GM12878 (cell line): ENCODE measurements at regions not wholly inside any gene's neighbourhood (a gene's known extent, or its start where the extent isn't known, plus 50 kb on each side); places are given as distances from the start of the nearest gene placed in this dataset.

Source experiments
- ATAC-seq: fragments of 200-7000 bp; cut with Tn5 transposase; 3 replicates; pipeline ENCODE4 v1.9.1; 2020; ENCODE audit warnings: mild to moderate bottlenecking, moderate library complexity
- BruUV-seq: library from RNA; stranded (reverse); fragments of 400-500 nt; replicated peaks from 2 replicates; lab custom pipeline; 2021; lab: Mats Ljungman, UMichigan
- CTCF ChIA-PET: fragments of 300-600 bp; sonication (Branson Sonifier 250); formaldehyde crosslinking; extraction: SDS; loops from one replicate; lab custom pipeline; 2021; ENCODE audit warnings: inconsistent platforms; lab: Yijun Ruan, JAX
- POLR2A ChIA-PET: fragments of 350-600 bp; formaldehyde crosslinking; extraction: SDS; loops from one replicate; lab custom pipeline; 2021; ENCODE audit warnings: inconsistent platforms; lab: Charles Lee
- RAD21 ChIA-PET: fragments of 300-600 bp; sonication (Branson Sonifier 250); formaldehyde crosslinking; loops from one replicate; lab custom pipeline; 2023; ENCODE audit warnings: antibody characterized with exemption; ENCODE audit not compliant: unreplicated experiment; lab: Charles Lee
- SMC1A ChIA-PET: fragments of 300-600 bp; sonication (Branson Sonifier 250); formaldehyde crosslinking; loops from one replicate; lab custom pipeline; 2023; ENCODE audit not compliant: unreplicated experiment, uncharacterized antibody; lab: Charles Lee
- DNase-seq: peaks from one replicate; pipeline ENCODE4 v3.0.0-alpha.2; 2011; ENCODE audit warnings: low read depth, low spot score
- FAIRE-seq: peaks from 3 replicates; lab custom pipeline; 2011; peaks lifted over from hg19 to GRCh38; lab: Jason Lieb, UNC
- H2AFZ ChIP-seq: 2 replicates; pipeline ENCODE4 v1.6.0; 2011; ENCODE audit warnings: low read depth, low read length, control low read depth; ENCODE audit not compliant: control insufficient read depth
- H3K27ac ChIP-seq: 2 replicates; pipeline ENCODE4 v1.5.1; 2011; ENCODE audit warnings: control low read depth; ENCODE audit not compliant: control insufficient read depth, insufficient read depth
- H3K27me3 ChIP-seq, 2 experiments: replicated peaks in 1 of 2; 2 replicates each; pipeline versions ENCODE4 v1.6.0 to v1.6.1; 2011; ENCODE audit warnings: low read length in 1 of 2; ENCODE audit not compliant: control insufficient read depth in 2 of 2, insufficient read depth in 2 of 2
- H3K36me3 ChIP-seq, 2 experiments: 2 replicates each; pipeline ENCODE4 v1.5.1; 2011; ENCODE audit warnings: low read length in 1 of 2; ENCODE audit not compliant: control insufficient read depth in 2 of 2, insufficient read depth in 2 of 2
- H3K4me1 ChIP-seq: 2 replicates; pipeline ENCODE4 v1.6.1; 2011; ENCODE audit warnings: mild to moderate bottlenecking, low read length, moderate library complexity, mixed read lengths; ENCODE audit not compliant: control insufficient read depth, insufficient read depth
- H3K4me2 ChIP-seq: 2 replicates; pipeline ENCODE4 v1.6.0; 2011; ENCODE audit warnings: control low read depth; ENCODE audit not compliant: control insufficient read depth, insufficient read depth
- H3K4me3 ChIP-seq: fragments of 200-600 bp; sonication (generic); 2 replicates; pipeline ENCODE4 v1.5.1; 2016
- H3K79me2 ChIP-seq: 2 replicates; pipeline ENCODE4 v1.6.0; 2011; ENCODE audit warnings: low read length; ENCODE audit not compliant: control insufficient read depth, insufficient read depth
- H3K9ac ChIP-seq: 2 replicates; pipeline ENCODE4 v1.8.0; 2011; ENCODE audit warnings: low read length, control low read depth, mixed read lengths; ENCODE audit not compliant: control insufficient read depth, insufficient read depth
- H3K9me3 ChIP-seq: replicated peaks from 3 replicates; pipeline ENCODE4 v1.5.1; 2011; ENCODE audit warnings: mild to moderate bottlenecking, low read length; ENCODE audit not compliant: control insufficient read depth, insufficient read depth
- H4K20me1 ChIP-seq: 2 replicates; pipeline ENCODE4 v1.6.0; 2011; ENCODE audit not compliant: control insufficient read depth, insufficient read depth
- CHD2 ChIP-seq: IDR thresholded peaks from 2 replicates; pipeline ENCODE4 v1.6.1; 2011; ENCODE audit warnings: low read depth, low read length, improper control_type of control experiment, borderline replicate concordance
- EP300 ChIP-seq, 2 experiments: fragments of 150-350 bp in 1 of 2; IDR thresholded peaks; 2 replicates each; pipeline ENCODE4 v1.6.1; 2011 to 2012; ENCODE audit warnings: low read depth in 2 of 2, low read length in 2 of 2, borderline replicate concordance in 1 of 2, improper control_type of control experiment in 1 of 2, inconsistent platforms in 1 of 2; ENCODE audit not compliant: control insufficient read depth in 1 of 2
- PRDM15 ChIP-seq: fragments of 450-650 bp; formaldehyde crosslinking; IDR thresholded peaks from 2 replicates; pipeline ENCODE4 v1.4.0; 2020; ENCODE audit warnings: mild to moderate bottlenecking, moderate library complexity
- RFX5 ChIP-seq: IDR thresholded peaks from 2 replicates; pipeline ENCODE4 v1.6.1; 2011; ENCODE audit warnings: low read depth, low read length, improper control_type of control experiment
- WGBS: methylation state at CpG from one replicate; pipeline ENCODE4 v1.1.6; 2016; ENCODE audit warnings: low lambda C conversion rate; ENCODE audit not compliant: insufficient replicate concordance, insufficient coverage; ENCODE audit errors: missing lambda C conversion rate; 5-methylcytosine and 5-hydroxymethylcytosine counted together
- in situ Hi-C: fragments of 300-500 bp; cut with MboI; formaldehyde crosslinking; loops from 9 replicates; pipeline ENCODE4 v1.14.3; 2018; ENCODE audit warnings: mixed read lengths
- intact Hi-C: fragments of 100-400 bp; cut with micrococcal nuclease; formaldehyde crosslinking; loops from one replicate; pipeline ENCODE4 v1.14.2; 2022; ENCODE audit not compliant: unreplicated experiment
- TF ChIP-seq, protein P1 (sequence below): fragments of 450-650 bp; IDR thresholded peaks from 2 replicates; pipeline ENCODE4 v1.6.1; 2017; ENCODE audit warnings: mild to moderate bottlenecking
- TF ChIP-seq, protein P2 (sequence below): IDR thresholded peaks from 2 replicates; pipeline ENCODE4 v1.6.1; 2012; ENCODE audit warnings: low read length, inconsistent platforms
- TF ChIP-seq, protein P3 (sequence below): fragments of 150-350 bp; IDR thresholded peaks from 2 replicates; pipeline ENCODE4 v1.6.1; 2016; ENCODE audit warnings: low read depth, low read length
- TF ChIP-seq, protein P4 (sequence below): fragments of 450-650 bp; formaldehyde crosslinking; IDR thresholded peaks from 2 replicates; pipeline ENCODE4 v1.5.0; 2022; ENCODE audit warnings: mild to moderate bottlenecking, missing genetic modification characterization

GRCh38 chr3:81433675-81434074, 327.8 kb downstream of the GBE1 start (continued):
- TF ChIP-seq PRDM15 (CRISPR knock-in tag) (no peak), CHD2 (no peak)
- TF ChIP-seq, protein P1, sequence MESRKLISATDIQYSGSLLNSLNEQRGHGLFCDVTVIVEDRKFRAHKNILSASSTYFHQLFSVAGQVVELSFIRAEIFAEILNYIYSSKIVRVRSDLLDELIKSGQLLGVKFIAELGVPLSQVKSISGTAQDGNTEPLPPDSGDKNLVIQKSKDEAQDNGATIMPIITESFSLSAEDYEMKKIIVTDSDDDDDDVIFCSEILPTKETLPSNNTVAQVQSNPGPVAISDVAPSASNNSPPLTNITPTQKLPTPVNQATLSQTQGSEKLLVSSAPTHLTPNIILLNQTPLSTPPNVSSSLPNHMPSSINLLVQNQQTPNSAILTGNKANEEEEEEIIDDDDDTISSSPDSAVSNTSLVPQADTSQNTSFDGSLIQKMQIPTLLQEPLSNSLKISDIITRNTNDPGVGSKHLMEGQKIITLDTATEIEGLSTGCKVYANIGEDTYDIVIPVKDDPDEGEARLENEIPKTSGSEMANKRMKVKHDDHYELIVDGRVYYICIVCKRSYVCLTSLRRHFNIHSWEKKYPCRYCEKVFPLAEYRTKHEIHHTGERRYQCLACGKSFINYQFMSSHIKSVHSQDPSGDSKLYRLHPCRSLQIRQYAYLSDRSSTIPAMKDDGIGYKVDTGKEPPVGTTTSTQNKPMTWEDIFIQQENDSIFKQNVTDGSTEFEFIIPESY: no peak

- H4K20me1 ChIP-seq: no peaks in the 10 kb centered on the region
- DNase-seq: no peak
- no peak for FAIRE-seq
- no peaks in the 10 kb centered on the region for H3K79me2 ChIP-seq
- H3K4me1 ChIP-seq: no peaks in the 10 kb centered on the region
- ChIA-PET SMC1A (no interaction called here), POLR2A (no interaction called here), CTCF (no interaction called here), RAD21 (no interaction called here)
- H3K4me3 ChIP-seq: no peak overlapping the region
- H3K27me3 ChIP-seq: no peaks in the 10 kb centered on the region
- 47% methylated on average over 2 of the region's 2 CpGs for WGBS
- H3K27ac ChIP-seq: no peak overlapping the region
- in situ Hi-C loops (no loop called here), intact Hi-C loops (no loop called here)
- H3K9ac ChIP-seq: no peak overlapping the region
- ATAC-seq: no peak
- no TSS peak for BruUV-seq
- H3K36me3 ChIP-seq: no peaks in the 10 kb centered on the region
- no peak overlapping the region for H2AFZ ChIP-seq
- H3K4me2 ChIP-seq: no peak overlapping the region
- H3K9me3 ChIP-seq: no peaks in the 10 kb centered on the region
- no peak for TF ChIP-seq RFX5
- TF ChIP-seq, protein P2, sequence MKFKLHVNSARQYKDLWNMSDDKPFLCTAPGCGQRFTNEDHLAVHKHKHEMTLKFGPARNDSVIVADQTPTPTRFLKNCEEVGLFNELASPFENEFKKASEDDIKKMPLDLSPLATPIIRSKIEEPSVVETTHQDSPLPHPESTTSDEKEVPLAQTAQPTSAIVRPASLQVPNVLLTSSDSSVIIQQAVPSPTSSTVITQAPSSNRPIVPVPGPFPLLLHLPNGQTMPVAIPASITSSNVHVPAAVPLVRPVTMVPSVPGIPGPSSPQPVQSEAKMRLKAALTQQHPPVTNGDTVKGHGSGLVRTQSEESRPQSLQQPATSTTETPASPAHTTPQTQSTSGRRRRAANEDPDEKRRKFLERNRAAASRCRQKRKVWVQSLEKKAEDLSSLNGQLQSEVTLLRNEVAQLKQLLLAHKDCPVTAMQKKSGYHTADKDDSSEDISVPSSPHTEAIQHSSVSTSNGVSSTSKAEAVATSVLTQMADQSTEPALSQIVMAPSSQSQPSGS: no peak
- TF ChIP-seq, protein P3, sequence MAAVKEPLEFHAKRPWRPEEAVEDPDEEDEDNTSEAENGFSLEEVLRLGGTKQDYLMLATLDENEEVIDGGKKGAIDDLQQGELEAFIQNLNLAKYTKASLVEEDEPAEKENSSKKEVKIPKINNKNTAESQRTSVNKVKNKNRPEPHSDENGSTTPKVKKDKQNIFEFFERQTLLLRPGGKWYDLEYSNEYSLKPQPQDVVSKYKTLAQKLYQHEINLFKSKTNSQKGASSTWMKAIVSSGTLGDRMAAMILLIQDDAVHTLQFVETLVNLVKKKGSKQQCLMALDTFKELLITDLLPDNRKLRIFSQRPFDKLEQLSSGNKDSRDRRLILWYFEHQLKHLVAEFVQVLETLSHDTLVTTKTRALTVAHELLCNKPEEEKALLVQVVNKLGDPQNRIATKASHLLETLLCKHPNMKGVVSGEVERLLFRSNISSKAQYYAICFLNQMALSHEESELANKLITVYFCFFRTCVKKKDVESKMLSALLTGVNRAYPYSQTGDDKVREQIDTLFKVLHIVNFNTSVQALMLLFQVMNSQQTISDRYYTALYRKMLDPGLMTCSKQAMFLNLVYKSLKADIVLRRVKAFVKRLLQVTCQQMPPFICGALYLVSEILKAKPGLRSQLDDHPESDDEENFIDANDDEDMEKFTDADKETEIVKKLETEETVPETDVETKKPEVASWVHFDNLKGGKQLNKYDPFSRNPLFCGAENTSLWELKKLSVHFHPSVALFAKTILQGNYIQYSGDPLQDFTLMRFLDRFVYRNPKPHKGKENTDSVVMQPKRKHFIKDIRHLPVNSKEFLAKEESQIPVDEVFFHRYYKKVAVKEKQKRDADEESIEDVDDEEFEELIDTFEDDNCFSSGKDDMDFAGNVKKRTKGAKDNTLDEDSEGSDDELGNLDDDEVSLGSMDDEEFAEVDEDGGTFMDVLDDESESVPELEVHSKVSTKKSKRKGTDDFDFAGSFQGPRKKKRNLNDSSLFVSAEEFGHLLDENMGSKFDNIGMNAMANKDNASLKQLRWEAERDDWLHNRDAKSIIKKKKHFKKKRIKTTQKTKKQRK: no peak
- no peak for TF ChIP-seq EP300 (IDR thresholded peaks at IDR 0.05; ENCODE audit: borderline replicate concordance in 1 of 2, control insufficient read depth in 1 of 2, low read depth in 2 of 2, low read length in 2 of 2)
- TF ChIP-seq, protein P4, sequence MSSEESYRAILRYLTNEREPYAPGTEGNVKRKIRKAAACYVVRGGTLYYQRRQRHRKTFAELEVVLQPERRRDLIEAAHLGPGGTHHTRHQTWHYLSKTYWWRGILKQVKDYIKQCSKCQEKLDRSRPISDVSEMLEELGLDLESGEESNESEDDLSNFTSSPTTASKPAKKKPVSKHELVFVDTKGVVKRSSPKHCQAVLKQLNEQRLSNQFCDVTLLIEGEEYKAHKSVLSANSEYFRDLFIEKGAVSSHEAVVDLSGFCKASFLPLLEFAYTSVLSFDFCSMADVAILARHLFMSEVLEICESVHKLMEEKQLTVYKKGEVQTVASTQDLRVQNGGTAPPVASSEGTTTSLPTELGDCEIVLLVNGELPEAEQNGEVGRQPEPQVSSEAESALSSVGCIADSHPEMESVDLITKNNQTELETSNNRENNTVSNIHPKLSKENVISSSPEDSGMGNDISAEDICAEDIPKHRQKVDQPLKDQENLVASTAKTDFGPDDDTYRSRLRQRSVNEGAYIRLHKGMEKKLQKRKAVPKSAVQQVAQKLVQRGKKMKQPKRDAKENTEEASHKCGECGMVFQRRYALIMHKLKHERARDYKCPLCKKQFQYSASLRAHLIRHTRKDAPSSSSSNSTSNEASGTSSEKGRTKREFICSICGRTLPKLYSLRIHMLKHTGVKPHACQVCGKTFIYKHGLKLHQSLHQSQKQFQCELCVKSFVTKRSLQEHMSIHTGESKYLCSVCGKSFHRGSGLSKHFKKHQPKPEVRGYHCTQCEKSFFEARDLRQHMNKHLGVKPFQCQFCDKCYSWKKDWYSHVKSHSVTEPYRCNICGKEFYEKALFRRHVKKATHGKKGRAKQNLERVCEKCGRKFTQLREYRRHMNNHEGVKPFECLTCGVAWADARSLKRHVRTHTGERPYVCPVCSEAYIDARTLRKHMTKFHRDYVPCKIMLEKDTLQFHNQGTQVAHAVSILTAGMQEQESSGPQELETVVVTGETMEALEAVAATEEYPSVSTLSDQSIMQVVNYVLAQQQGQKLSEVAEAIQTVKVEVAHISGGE: no peak
Measured at GRCh38 chr3:81432456-81432855, 329.0 kb downstream of the GBE1 start.
